ENCODE measurements at regions not wholly inside any gene's neighbourhood (a gene's known extent, or its start where the extent isn't known, plus 50 kb on each side); places are given as distances from the start of the nearest gene placed in this dataset.

- intact Hi-C loops (cut with micrococcal nuclease), result no loop called here
- Histone ChIP-seq H2AFZ (ENCODE audit: insufficient read depth, low read depth, low read length, poor library complexity, severe bottlenecking) (no peak overlapping the region), H3K9me3 (ENCODE audit: control extremely low read depth in 1 of 3, control insufficient read depth in 2 of 3, insufficient read depth in 1 of 3, low read length in 2 of 3) (peaks cover 5 to 14% (median 6%) of the 10 kb centered on the region in 3 donors), H3K27ac (ENCODE audit: low read length in 2 of 2) (no peak overlapping the region), H3K4me2 (replicated peaks; ENCODE audit: low read depth, low read length, poor library complexity, severe bottlenecking) (no peak overlapping the region), H3K27me3 (replicated peaks in 1 of 4; ENCODE audit: control extremely low read depth in 1 of 4, control insufficient read depth in 3 of 4, insufficient read depth in 4 of 4, low read length in 3 of 4) (no peaks in the 10 kb centered on the region), H3K36me3 (replicated peaks in 1 of 2; ENCODE audit: control extremely low read depth in 1 of 2, control insufficient read depth in 1 of 2, extremely low read depth in 1 of 2, insufficient read depth in 2 of 2, low read length in 1 of 2) (no peaks in the 10 kb centered on the region), H4K20me1 (ENCODE audit: control insufficient read depth, insufficient read depth, low read length, poor library complexity, severe bottlenecking) (no peaks in the 10 kb centered on the region), H3K79me2 (ENCODE audit: control insufficient read depth, insufficient read depth, low read length) (no peaks in the 10 kb centered on the region), H3K4me1 (ENCODE audit: control insufficient read depth in 2 of 2, insufficient read depth in 2 of 2, low read length in 2 of 2) (peaks cover 29 to 33% of the 10 kb centered on the region in 2 donors), H3K4me3 (ENCODE audit: control extremely low read depth in 1 of 5, extremely low read depth in 1 of 5, insufficient read depth in 1 of 5, low read depth in 2 of 5, low read length in 4 of 5) (no peak overlapping the region), H3K9ac (ENCODE audit: low read length) (no peak overlapping the region)
- TF ChIP-seq CTCF (IDR thresholded peaks at IDR 0.05), result no peak
- TF ChIP-seq EZH2 (IDR thresholded peaks at IDR 0.05; ENCODE audit: borderline replicate concordance, insufficient read depth, low read depth, low read length, poor library complexity, severe bottlenecking), result no peak
- POLR2A ChIA-PET, result no interaction called here
- Mint-ChIP-seq H3K4me3 (no peak overlapping the region), H3K27me3 (no peaks in the 10 kb centered on the region), H3K4me1 (peaks cover 49% of the 10 kb centered on the region), H3K27ac (no peak overlapping the region), H3K9me3 (ENCODE audit: insufficient read depth) (peaks cover 2% of the 10 kb centered on the region)
- CTCF ChIA-PET, result no interaction called here
- ATAC-seq (ENCODE audit: low read depth), result no peak
- no peak for DNase-seq
- no CpG with 5 or more reads among the region's 1 CpG for WGBS (ENCODE audit: insufficient coverage)
Observed at GRCh38 chr2:145415151-145415550, 895.2 kb upstream of the ZEB2 start.

- no peak for ATAC-seq (ENCODE audit: low read depth)
- intact Hi-C loops (cut with micrococcal nuclease), result loop anchor here (5.0 kb wide), 1 partner anchor 339 kb away; no protein-coding TSS in a partner anchor
- H4K20me1 ChIP-seq (ENCODE audit: control insufficient read depth, insufficient read depth, low read length, poor library complexity, severe bottlenecking), result no peaks in the 10 kb centered on the region
- H3K9me3 ChIP-seq (ENCODE audit: control extremely low read depth in 1 of 3, control insufficient read depth in 2 of 3, insufficient read depth in 1 of 3, low read length in 2 of 3), result peaks cover 0 to 11% (median 4%) of the 10 kb centered on the region in 3 donors
- H3K27me3 ChIP-seq (replicated peaks in 1 of 4; ENCODE audit: control extremely low read depth in 1 of 4, control insufficient read depth in 3 of 4, insufficient read depth in 4 of 4, low read length in 3 of 4), result peaks cover 0 to 7% (median 2%) of the 10 kb centered on the region in 4 experiments
- CTCF ChIA-PET, result no interaction called here
- peaks cover 25 to 35% of the 10 kb centered on the region in 2 donors for H3K4me1 ChIP-seq (ENCODE audit: control insufficient read depth in 2 of 2, insufficient read depth in 2 of 2, low read length in 2 of 2)
- H3K36me3 ChIP-seq (replicated peaks in 1 of 2; ENCODE audit: control extremely low read depth in 1 of 2, control insufficient read depth in 1 of 2, extremely low read depth in 1 of 2, insufficient read depth in 2 of 2, low read length in 1 of 2), result no peaks in the 10 kb centered on the region
- Mint-ChIP-seq H3K4me3 (no peak overlapping the region), H3K9me3 (ENCODE audit: insufficient read depth) (no peaks in the 10 kb centered on the region), H3K4me1 (peaks cover 42% of the 10 kb centered on the region), H3K27ac (no peak overlapping the region), H3K27me3 (no peaks in the 10 kb centered on the region)
- no peak for DNase-seq
- no peak overlapping the region for H3K4me3 ChIP-seq (ENCODE audit: control extremely low read depth in 1 of 5, extremely low read depth in 1 of 5, insufficient read depth in 1 of 5, low read depth in 2 of 5, low read length in 4 of 5)
- no peak overlapping the region for H3K9ac ChIP-seq (ENCODE audit: low read length)
- no peaks in the 10 kb centered on the region for H3K79me2 ChIP-seq (ENCODE audit: control insufficient read depth, insufficient read depth, low read length)
- H3K4me2 ChIP-seq (replicated peaks; ENCODE audit: low read depth, low read length, poor library complexity, severe bottlenecking), result no peak overlapping the region
- TF ChIP-seq CTCF (IDR thresholded peaks at IDR 0.05) (no peak), EZH2 (IDR thresholded peaks at IDR 0.05; ENCODE audit: borderline replicate concordance, insufficient read depth, low read depth, low read length, poor library complexity, severe bottlenecking) (no peak)
- POLR2A ChIA-PET, result interaction anchor here (0.7 kb wide), 1 partner anchor 125 kb away, joined by 4 read pairs; no protein-coding TSS in a partner anchor
- no CpG with 5 or more reads among the region's 2 CpGs for WGBS (ENCODE audit: insufficient coverage)
- no peak overlapping the region for H2AFZ ChIP-seq (ENCODE audit: insufficient read depth, low read depth, low read length, poor library complexity, severe bottlenecking)
- no peak overlapping the region for H3K27ac ChIP-seq (ENCODE audit: low read length in 2 of 2)
Observed at GRCh38 chr2:145413261-145414030, 893.5 kb upstream of the ZEB2 start.
